Neural crest cell (in vitro differentiated cells): ENCODE measurements at regions not wholly inside any gene's neighbourhood (a gene's known extent, or its start where the extent isn't known, plus 50 kb on each side); places are given as distances from the start of the nearest gene placed in this dataset.

Experiments
- DNase-seq: peaks from one replicate; pipeline ENCODE4 v3.0.0; 2021; ENCODE audit warnings: low read depth, mixed read lengths, low spot score
- H3K27ac Mint-ChIP-seq: one replicate; pipeline ENCODE4 v1.8.0; 2021; ENCODE audit warnings: mild to moderate bottlenecking, mixed read lengths; ENCODE audit not compliant: unreplicated experiment
- H3K27me3 Mint-ChIP-seq: 2 replicates; pipeline ENCODE4 v1.8.0; 2021; ENCODE audit warnings: low read depth, mild to moderate bottlenecking, mixed read lengths
- H3K36me3 Mint-ChIP-seq: 2 replicates; pipeline ENCODE4 v1.8.0; 2021; ENCODE audit warnings: low read depth, mild to moderate bottlenecking, mixed read lengths
- H3K4me1 Mint-ChIP-seq: 2 replicates; pipeline ENCODE4 v1.8.0; 2021; ENCODE audit warnings: mixed read lengths
- H3K4me3 Mint-ChIP-seq: one replicate; pipeline ENCODE4 v1.8.0; 2021; ENCODE audit warnings: mild to moderate bottlenecking, mixed read lengths
- H3K9me3 Mint-ChIP-seq: 2 replicates; pipeline ENCODE4 v1.8.0; 2021; ENCODE audit warnings: mixed read lengths
- CTCF ChIP-seq: fragments of 200-600 bp; sonication (generic); conservative IDR thresholded peaks from 2 replicates; pipeline ENCODE4 v1.5.0; 2021; ENCODE audit warnings: antibody characterized with exemption, mild to moderate bottlenecking

DNA sequence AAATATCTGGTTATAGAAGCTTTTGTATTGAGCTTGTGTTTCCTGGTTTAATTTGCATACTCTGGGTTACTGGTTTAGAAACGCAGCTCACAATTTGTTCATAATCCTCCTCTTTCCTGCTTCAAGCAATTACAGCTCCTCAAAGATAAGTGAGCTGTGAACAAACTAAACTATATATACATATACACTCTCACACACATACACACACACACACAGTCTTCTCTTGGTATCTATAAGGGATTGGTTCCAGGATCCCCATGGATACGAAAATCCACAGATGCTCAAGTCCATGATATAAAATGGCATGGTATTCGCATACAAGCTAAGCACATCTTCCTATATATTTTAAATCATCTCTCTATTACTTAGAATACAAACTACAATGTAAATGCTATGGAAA lies 510.9 kb upstream of the CDH18 start:
- H3K4me1 Mint-ChIP-seq, result no peaks in the 10 kb centered on the region
- no peaks in the 10 kb centered on the region for H3K9me3 Mint-ChIP-seq
- no peak for TF ChIP-seq CTCF
- H3K4me3 Mint-ChIP-seq, result no peak overlapping the region
- DNase-seq, result no peak
- no peak overlapping the region for H3K27ac Mint-ChIP-seq
- no peaks in the 10 kb centered on the region for H3K36me3 Mint-ChIP-seq
- no peaks in the 10 kb centered on the region for H3K27me3 Mint-ChIP-seq

- Mint-ChIP-seq H3K27ac (no peak overlapping the region), H3K27me3 (no peaks in the 10 kb centered on the region), H3K9me3 (no peaks in the 10 kb centered on the region), H3K4me3 (no peak overlapping the region), H3K4me1 (no peaks in the 10 kb centered on the region), H3K36me3 (no peaks in the 10 kb centered on the region)
- TF ChIP-seq CTCF, result no peak
- DNase-seq, result no peak
Measured at GRCh38 chr5:20498102-20498501, 510.1 kb upstream of the CDH18 start.

DNA sequence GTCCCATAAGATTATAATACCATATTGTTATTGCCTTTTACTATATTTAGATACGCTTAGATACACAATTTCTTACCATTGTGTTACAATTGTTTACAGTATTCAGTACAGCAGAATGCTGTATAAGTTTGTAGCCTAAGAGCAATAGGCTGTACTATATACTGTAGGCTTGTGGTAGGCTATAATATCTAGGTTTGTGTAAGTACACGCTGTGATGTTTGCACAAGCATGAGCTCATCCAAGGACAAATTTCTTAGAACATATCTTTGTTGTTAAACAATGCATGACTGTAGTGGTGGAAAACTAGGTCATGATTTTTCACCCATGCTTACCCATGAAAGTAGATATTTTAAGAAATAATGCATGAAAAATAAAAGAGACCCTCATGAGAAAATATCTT lies 509.4 kb upstream of the CDH18 start:
- no peak for TF ChIP-seq CTCF
- Mint-ChIP-seq H3K4me1 (no peaks in the 10 kb centered on the region), H3K9me3 (no peaks in the 10 kb centered on the region), H3K4me3 (no peak overlapping the region), H3K27me3 (no peaks in the 10 kb centered on the region), H3K36me3 (no peaks in the 10 kb centered on the region), H3K27ac (no peak overlapping the region)
- no peak for DNase-seq

GRCh38 chr5:20494706-20495105 lies 506.7 kb upstream of the CDH18 start:
- no peaks in the 10 kb centered on the region for H3K27me3 Mint-ChIP-seq
- H3K27ac Mint-ChIP-seq, result no peak overlapping the region
- no peaks in the 10 kb centered on the region for H3K9me3 Mint-ChIP-seq
- H3K36me3 Mint-ChIP-seq, result no peaks in the 10 kb centered on the region
- TF ChIP-seq CTCF, result no peak
- no peak overlapping the region for H3K4me3 Mint-ChIP-seq
- DNase-seq, result no peak
- no peaks in the 10 kb centered on the region for H3K4me1 Mint-ChIP-seq

DNA sequence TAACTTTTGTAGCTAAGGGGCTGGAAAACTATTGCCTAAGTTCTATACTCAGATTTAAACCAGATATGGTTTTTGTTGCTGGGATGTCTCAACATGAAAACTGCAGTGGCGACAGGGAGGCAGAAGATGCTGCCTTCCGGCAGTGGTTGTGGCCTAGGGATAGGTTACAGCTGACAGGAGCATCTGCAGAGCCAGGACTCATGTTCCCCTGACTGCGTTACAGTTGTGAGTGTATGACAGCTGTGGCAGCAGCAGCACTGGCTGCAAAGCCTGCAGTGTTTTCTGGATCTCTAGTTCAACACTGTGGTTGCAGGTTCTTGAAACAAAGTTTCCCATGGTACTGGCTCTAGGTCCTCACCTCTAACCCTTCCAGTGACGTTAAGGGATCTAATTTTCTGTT lies 498.8 kb upstream of the CDH18 start:
- no peaks in the 10 kb centered on the region for H3K27me3 Mint-ChIP-seq
- no peak for DNase-seq

More for the DNA sequence above, 498.8 kb upstream of the CDH18 start:
- H3K9me3 Mint-ChIP-seq, result peaks cover 4% of the 10 kb centered on the region
- H3K4me1 Mint-ChIP-seq, result no peaks in the 10 kb centered on the region
- H3K27ac Mint-ChIP-seq, result no peak overlapping the region
- H3K4me3 Mint-ChIP-seq, result no peak overlapping the region
- no peaks in the 10 kb centered on the region for H3K36me3 Mint-ChIP-seq
- TF ChIP-seq CTCF, result no peak
